Upper lobe of left lung (tissue), 4 donors: ENCODE measurements at regions not wholly inside any gene's neighbourhood (a gene's known extent, or its start where the extent isn't known, plus 50 kb on each side); places are given as distances from the start of the nearest gene placed in this dataset.

Experiments used
- CTCF ChIP-seq, 6 experiments: fragments of 450-650 bp in 4 of 6; fragments of 200-600 bp in 2 of 6; sonication (generic) in 2 of 6; IDR thresholded peaks; one replicate each; pipeline ENCODE4 v1.5.1; 2016 to 2019; ENCODE audit warnings: antibody characterized with exemption in 6 of 6
- POLR2AphosphoS5 ChIP-seq, 2 donors: sonication (generic); formaldehyde crosslinking; IDR thresholded peaks; one replicate each; pipeline ENCODE4 v1.5.1; 2017; ENCODE audit warnings: antibody characterized with exemption in 2 of 2

- TF ChIP-seq CTCF (IDR thresholded peaks at IDR 0.05) (no peak), POLR2AphosphoS5 (IDR thresholded peaks at IDR 0.05) (no peak)
Measured at GRCh38 chr12:14164266-14164665, 182.9 kb upstream of the GRIN2B start.
